ENCODE measurements at regions not wholly inside any gene's neighbourhood (a gene's known extent, or its start where the extent isn't known, plus 50 kb on each side); places are given as distances from the start of the nearest gene placed in this dataset.
A peak's percentile ranks its signal among the peaks of the same experiment; 100 is the strongest.

DNA sequence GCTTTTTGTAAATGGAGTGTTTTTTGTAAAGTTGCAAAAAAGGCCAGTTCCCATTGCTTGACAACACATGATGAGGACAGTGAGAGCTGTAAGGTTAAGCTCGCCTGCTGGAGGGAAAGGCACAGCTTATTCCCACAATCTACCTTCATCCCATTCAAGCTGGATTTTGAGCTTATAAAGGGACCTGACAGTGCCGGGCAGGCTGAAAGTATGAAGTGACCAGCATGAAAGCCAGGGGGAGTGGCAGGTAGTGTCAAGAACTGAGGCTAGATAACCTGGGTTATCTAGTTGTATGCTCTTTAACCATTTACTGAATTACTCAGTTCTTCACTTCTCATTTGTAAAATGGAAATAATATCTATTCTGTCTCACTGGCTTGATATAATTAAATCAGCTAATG, 52.3 kb upstream of the KPNA4 start:
- Histone ChIP-seq H3K4me3 (replicated peaks in 1 of 4; ENCODE audit: control extremely low read depth in 1 of 4, insufficient read depth in 1 of 4, low read depth in 3 of 4, low read length in 4 of 4) (no peak overlapping the region), H3K27ac (ENCODE audit: insufficient read depth, low read length) (no peak overlapping the region), H3K4me1 (ENCODE audit: control insufficient read depth, extremely low read depth, insufficient read depth, low read length) (no peaks in the 10 kb centered on the region), H3K9ac (ENCODE audit: insufficient read depth, low read length) (no peak overlapping the region), H4K20me1 (ENCODE audit: control insufficient read depth, extremely low read depth, insufficient read depth, low read length) (no peaks in the 10 kb centered on the region), H3K9me3 (ENCODE audit: control insufficient read depth, insufficient read depth, low read depth, low read length) (no peaks in the 10 kb centered on the region), H3K79me2 (ENCODE audit: control insufficient read depth, insufficient read depth, low read length) (no peaks in the 10 kb centered on the region), H3K27me3 (ENCODE audit: control insufficient read depth, insufficient read depth, low read length) (no peaks in the 10 kb centered on the region), H2AFZ (ENCODE audit: low read length) (no peak overlapping the region), H3K4me2 (ENCODE audit: extremely low read depth, insufficient read depth, low read length) (no peak overlapping the region), H3K36me3 (ENCODE audit: control insufficient read depth, insufficient read depth, low read length) (no peaks in the 10 kb centered on the region)
- TF ChIP-seq EZH2 (IDR thresholded peaks at IDR 0.05; ENCODE audit: low read length, missing control alignments): no peak
- no peak for DNase-seq (ENCODE audit: low read depth in 2 of 2)

DNA sequence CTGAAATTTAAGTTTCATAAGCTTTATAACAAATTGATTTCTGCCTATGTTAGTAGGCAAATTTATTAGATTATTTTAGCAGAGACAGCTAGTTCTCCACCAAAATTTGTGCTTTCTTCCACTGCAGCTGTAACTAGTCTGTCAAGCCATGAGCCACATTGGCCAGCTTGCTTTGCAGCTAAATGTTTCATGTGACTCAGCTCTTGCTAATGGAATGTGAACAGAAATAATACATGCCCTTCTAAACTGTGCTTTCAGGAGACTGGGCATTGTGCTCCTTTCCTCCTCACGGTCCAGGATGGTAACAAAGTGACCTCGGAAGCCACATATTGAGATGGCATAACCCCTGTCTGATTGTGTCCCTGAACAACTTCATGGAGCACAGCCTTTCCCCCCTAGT, 51.3 kb upstream of the KPNA4 start:
- Histone ChIP-seq H3K4me1 (ENCODE audit: control insufficient read depth, extremely low read depth, insufficient read depth, low read length) (no peaks in the 10 kb centered on the region), H3K4me3 (replicated peaks in 1 of 4; ENCODE audit: control extremely low read depth in 1 of 4, insufficient read depth in 1 of 4, low read depth in 3 of 4, low read length in 4 of 4) (no peak overlapping the region), H3K79me2 (ENCODE audit: control insufficient read depth, insufficient read depth, low read length) (no peaks in the 10 kb centered on the region), H3K36me3 (ENCODE audit: control insufficient read depth, insufficient read depth, low read length) (no peaks in the 10 kb centered on the region), H4K20me1 (ENCODE audit: control insufficient read depth, extremely low read depth, insufficient read depth, low read length) (no peaks in the 10 kb centered on the region), H3K9me3 (ENCODE audit: control insufficient read depth, insufficient read depth, low read depth, low read length) (no peaks in the 10 kb centered on the region), H3K4me2 (ENCODE audit: extremely low read depth, insufficient read depth, low read length) (no peak overlapping the region), H3K9ac (ENCODE audit: insufficient read depth, low read length) (no peak overlapping the region), H2AFZ (ENCODE audit: low read length) (no peak overlapping the region), H3K27ac (ENCODE audit: insufficient read depth, low read length) (no peak overlapping the region), H3K27me3 (ENCODE audit: control insufficient read depth, insufficient read depth, low read length) (no peaks in the 10 kb centered on the region)
- TF ChIP-seq EZH2 (IDR thresholded peaks at IDR 0.05; ENCODE audit: low read length, missing control alignments): no peak
- TF ChIP-seq, protein P1, sequence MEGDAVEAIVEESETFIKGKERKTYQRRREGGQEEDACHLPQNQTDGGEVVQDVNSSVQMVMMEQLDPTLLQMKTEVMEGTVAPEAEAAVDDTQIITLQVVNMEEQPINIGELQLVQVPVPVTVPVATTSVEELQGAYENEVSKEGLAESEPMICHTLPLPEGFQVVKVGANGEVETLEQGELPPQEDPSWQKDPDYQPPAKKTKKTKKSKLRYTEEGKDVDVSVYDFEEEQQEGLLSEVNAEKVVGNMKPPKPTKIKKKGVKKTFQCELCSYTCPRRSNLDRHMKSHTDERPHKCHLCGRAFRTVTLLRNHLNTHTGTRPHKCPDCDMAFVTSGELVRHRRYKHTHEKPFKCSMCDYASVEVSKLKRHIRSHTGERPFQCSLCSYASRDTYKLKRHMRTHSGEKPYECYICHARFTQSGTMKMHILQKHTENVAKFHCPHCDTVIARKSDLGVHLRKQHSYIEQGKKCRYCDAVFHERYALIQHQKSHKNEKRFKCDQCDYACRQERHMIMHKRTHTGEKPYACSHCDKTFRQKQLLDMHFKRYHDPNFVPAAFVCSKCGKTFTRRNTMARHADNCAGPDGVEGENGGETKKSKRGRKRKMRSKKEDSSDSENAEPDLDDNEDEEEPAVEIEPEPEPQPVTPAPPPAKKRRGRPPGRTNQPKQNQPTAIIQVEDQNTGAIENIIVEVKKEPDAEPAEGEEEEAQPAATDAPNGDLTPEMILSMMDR (conservative IDR thresholded peaks at IDR 0.05 in 1 of 2, IDR thresholded peaks at IDR 0.05 in 1 of 2; ENCODE audit: low read depth in 1 of 2, low read length in 2 of 2): no peak
- peak; percentile 58 to 80 for DNase-seq (ENCODE audit: low read depth in 2 of 2)

DNA sequence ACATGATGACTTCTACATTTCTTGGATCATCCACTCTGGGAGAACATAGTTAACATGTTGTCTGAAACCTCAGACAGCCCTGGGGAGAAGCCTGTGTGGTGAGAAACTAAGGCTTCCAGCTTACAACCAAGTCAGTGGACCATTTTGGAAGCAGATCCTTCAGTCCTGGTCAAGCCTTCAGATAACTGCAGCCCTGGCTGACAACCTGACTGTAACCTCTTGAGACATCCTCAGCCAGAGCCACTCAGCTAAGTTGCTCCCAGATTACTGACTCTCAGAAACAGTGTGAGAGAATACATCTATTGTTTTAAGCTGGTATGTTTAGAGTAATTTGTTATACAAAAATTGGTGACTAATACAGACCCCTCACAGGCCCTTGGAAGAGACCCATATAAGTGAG, 50.9 kb upstream of the KPNA4 start:
- Histone ChIP-seq H3K4me1 (ENCODE audit: control insufficient read depth, extremely low read depth, insufficient read depth, low read length) (no peaks in the 10 kb centered on the region), H4K20me1 (ENCODE audit: control insufficient read depth, extremely low read depth, insufficient read depth, low read length) (no peaks in the 10 kb centered on the region), H3K27ac (ENCODE audit: insufficient read depth, low read length) (no peak overlapping the region), H3K4me2 (ENCODE audit: extremely low read depth, insufficient read depth, low read length) (no peak overlapping the region), H3K27me3 (ENCODE audit: control insufficient read depth, insufficient read depth, low read length) (no peaks in the 10 kb centered on the region), H2AFZ (ENCODE audit: low read length) (no peak overlapping the region), H3K9ac (ENCODE audit: insufficient read depth, low read length) (no peak overlapping the region), H3K79me2 (ENCODE audit: control insufficient read depth, insufficient read depth, low read length) (no peaks in the 10 kb centered on the region), H3K4me3 (replicated peaks in 1 of 4; ENCODE audit: control extremely low read depth in 1 of 4, insufficient read depth in 1 of 4, low read depth in 3 of 4, low read length in 4 of 4) (no peak overlapping the region), H3K9me3 (ENCODE audit: control insufficient read depth, insufficient read depth, low read depth, low read length) (no peaks in the 10 kb centered on the region), H3K36me3 (ENCODE audit: control insufficient read depth, insufficient read depth, low read length) (no peaks in the 10 kb centered on the region)
- no peak for TF ChIP-seq EZH2 (IDR thresholded peaks at IDR 0.05; ENCODE audit: low read length, missing control alignments)
- TF ChIP-seq, protein P1 (conservative IDR thresholded peaks at IDR 0.05 in 1 of 2, IDR thresholded peaks at IDR 0.05 in 1 of 2; ENCODE audit: low read depth in 1 of 2, low read length in 2 of 2): no peak
- DNase-seq (ENCODE audit: low read depth in 2 of 2): peak in 1 of 2 donors; percentile 53

Data from fibroblast of lung (primary cell).